IPS-20b (cell line): ENCODE measurements at regions not wholly inside any gene's neighbourhood (a gene's known extent, or its start where the extent isn't known, plus 50 kb on each side); places are given as distances from the start of the nearest gene placed in this dataset.

ENCODE experiments used
- H3K27ac ChIP-seq: one replicate; pipeline ENCODE4 v1.5.1; 2013; ENCODE audit warnings: low read length
- H3K27me3 ChIP-seq: 2 replicates; pipeline ENCODE4 v1.6.1; 2013; ENCODE audit warnings: mild to moderate bottlenecking, low read length, inconsistent platforms; ENCODE audit not compliant: insufficient read depth
- H3K36me3 ChIP-seq: 2 replicates; pipeline ENCODE4 v1.6.1; 2013; ENCODE audit warnings: low read depth, mild to moderate bottlenecking, inconsistent platforms, low read length, moderate library complexity; ENCODE audit not compliant: insufficient read depth
- H3K4me1 ChIP-seq: 2 replicates; pipeline ENCODE4 v1.6.1; 2013; ENCODE audit warnings: mild to moderate bottlenecking, control low read depth, inconsistent platforms, low read length, moderate library complexity; ENCODE audit not compliant: insufficient read depth
- H3K4me3 ChIP-seq: 2 replicates; pipeline ENCODE4 v1.5.1; 2013; ENCODE audit warnings: mild to moderate bottlenecking, low read length, inconsistent platforms
- H3K9ac ChIP-seq: 2 replicates; pipeline ENCODE4 v1.6.1; 2013; ENCODE audit warnings: low read depth, mild to moderate bottlenecking, inconsistent platforms, low read length, moderate library complexity
- H3K9me3 ChIP-seq: 2 replicates; pipeline ENCODE4 v1.6.1; 2013; ENCODE audit warnings: mild to moderate bottlenecking, low read depth, low read length, inconsistent platforms; ENCODE audit not compliant: insufficient read depth

DNA sequence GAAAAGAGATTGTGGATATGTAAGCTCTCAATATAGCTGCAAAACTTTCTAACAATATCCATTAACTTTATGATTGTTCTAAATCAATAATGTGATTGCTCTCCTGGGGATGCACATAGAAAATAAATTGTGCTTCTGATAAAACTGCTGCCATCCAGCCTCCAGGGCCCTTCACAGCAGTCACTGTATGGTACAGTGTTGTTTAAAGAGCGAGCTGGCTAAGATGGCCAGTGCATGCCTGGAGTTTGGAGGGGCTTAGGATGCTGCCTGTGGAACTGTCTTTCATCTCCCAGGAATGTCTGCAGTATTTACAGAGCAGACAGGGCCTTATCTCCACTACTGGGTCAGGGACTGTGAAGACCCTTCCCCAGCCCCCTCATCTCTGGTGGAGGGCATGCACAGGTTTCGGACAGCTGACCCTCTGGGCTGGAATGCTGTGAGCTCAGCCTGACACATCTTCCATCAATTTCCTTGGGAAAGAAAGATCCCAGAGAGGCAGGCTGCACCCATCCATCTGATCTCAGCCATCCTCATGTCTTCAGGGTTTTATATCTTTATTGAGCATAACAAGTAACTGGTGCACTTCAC is 137.0 kb downstream of the PLPP3 start:
- Histone ChIP-seq H3K4me3 (no peak overlapping the region), H3K9ac (no peak overlapping the region), H3K9me3 (no peaks in the 10 kb centered on the region), H3K4me1 (peaks cover 10% of the 10 kb centered on the region), H3K36me3 (no peaks in the 10 kb centered on the region), H3K27me3 (no peaks in the 10 kb centered on the region), H3K27ac (no peak overlapping the region)

DNA sequence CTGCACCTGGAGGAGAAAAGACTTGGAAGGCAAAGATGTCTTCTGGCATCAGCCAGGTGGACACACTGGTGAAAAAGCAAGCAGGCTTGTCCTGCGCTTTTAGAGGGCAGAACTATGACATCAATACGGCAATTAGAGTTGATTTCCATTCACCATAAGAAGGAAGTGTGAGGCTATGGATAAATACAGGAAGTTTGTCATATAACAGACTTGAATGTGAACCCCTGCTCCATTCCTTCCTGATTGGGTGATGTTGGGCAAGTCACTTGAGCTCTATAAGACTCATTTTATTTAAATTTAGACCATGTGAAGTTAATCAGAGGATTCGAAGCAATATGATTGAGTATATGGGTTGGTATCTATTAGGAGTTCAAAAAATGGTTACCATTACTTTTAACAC is 137.8 kb downstream of the PLPP3 start:
- no peaks in the 10 kb centered on the region for H3K9me3 ChIP-seq
- no peak overlapping the region for H3K9ac ChIP-seq
- H3K27me3 ChIP-seq = no peaks in the 10 kb centered on the region
- H3K4me1 ChIP-seq = peaks cover 16% of the 10 kb centered on the region
- no peak overlapping the region for H3K27ac ChIP-seq
- no peak overlapping the region for H3K4me3 ChIP-seq
- H3K36me3 ChIP-seq = no peaks in the 10 kb centered on the region

DNA sequence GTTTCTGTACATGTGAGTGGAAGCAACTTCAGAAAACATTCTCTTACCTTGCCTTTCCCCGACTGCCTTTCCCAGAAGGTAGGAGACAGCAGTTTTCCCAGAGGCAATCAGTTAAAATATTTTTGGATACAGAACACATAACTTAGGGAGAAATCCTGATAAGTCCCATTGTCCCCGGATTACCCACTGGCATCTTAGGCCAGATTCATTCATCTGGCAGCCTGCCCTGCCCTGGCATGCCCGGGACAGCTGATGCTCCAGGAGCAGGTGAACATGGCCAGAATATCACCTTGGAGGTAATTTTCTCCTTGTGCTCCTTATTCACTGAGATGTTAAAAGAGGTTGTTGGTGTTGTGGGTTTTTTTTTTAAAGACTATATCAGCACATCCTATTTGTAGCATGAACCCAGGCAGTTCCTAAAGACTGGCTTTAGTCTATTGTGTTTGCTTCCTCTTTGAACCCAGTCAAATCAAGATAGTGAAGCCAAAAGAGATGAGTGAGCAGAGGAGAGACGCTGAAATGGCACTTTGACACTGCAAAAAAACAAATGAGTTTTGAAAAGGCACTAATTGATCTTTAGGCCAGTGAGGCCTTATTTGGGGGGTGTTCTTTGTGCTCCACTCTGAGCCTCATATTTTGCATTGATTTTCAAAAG is 139.6 kb downstream of the PLPP3 start:
- Histone ChIP-seq H3K27me3 (no peaks in the 10 kb centered on the region), H3K27ac (no peak overlapping the region)

DNA sequence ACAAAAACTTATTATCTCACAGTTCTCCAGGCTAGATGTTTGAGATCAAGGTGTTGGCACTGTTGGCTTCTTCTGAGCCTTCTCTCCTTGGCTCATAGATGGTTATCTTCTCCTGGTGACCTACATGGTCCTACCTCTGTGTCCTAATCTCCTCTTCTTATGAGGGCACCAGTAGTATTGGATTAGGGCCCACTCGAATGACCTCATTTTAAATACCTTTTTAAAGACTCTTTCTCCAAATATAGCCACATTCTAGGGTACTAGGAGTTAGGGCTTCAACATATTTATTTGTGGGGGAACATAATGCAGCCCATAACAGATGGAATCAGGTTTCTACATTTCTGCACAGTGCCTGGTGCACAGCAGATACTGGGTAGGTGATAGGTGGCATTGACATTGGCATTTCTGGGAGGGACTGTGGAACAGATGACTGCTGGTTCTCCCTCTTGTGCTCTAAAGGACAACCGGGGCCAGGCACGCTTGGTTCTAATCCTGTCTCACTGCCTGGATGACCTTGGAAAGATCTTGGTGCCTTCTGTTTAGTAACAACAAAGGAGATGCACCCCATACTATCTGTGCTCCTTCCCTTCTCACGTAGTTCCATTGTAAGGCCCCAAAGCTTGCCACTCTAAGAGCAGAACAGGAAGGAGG is 140.3 kb downstream of the PLPP3 start:
- Histone ChIP-seq H3K9me3 (no peaks in the 10 kb centered on the region), H3K27ac (no peak overlapping the region), H3K27me3 (no peaks in the 10 kb centered on the region), H3K4me1 (peaks cover 26% of the 10 kb centered on the region), H3K9ac (no peak overlapping the region), H3K4me3 (no peak overlapping the region), H3K36me3 (no peaks in the 10 kb centered on the region)

More for the DNA sequence above, 139.6 kb downstream of the PLPP3 start:
- Histone ChIP-seq H3K4me1 (peaks cover 26% of the 10 kb centered on the region), H3K36me3 (no peaks in the 10 kb centered on the region), H3K4me3 (no peak overlapping the region), H3K9ac (no peak overlapping the region), H3K9me3 (no peaks in the 10 kb centered on the region)

DNA sequence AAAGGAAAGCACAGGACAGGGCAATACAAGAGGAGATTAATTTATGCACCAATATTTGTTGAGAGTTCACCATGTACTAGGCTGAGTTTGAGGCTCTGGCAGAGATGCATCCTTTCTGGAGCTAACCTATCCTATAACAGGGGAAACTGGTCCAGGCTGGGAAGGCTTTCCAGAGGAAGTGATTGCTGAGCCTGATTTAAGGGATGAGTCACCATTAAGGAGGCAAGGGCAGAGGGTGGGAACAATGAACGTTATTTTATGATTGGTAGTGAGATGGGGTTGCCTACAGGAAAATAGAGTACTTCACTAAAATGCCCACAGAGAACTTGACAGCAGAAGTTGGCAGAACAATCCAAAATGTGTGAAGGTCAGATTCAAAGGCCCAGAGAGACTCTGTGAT is 141.4 kb downstream of the PLPP3 start:
- H3K36me3 ChIP-seq = no peaks in the 10 kb centered on the region
- H3K9ac ChIP-seq = 0 out of 2 replicates have a peak overlapping the region, but pooled peaks have one; percentile 58
- peak overlapping the region; percentile 49; the same call in 1 of the 2 replicates for H3K4me3 ChIP-seq
- peaks cover 26% of the 10 kb centered on the region for H3K4me1 ChIP-seq
- H3K9me3 ChIP-seq = no peaks in the 10 kb centered on the region
- H3K27ac ChIP-seq = peak overlapping the region; percentile 8
- H3K27me3 ChIP-seq = 0 out of 2 replicates have a peak, but pooled peaks cover 6% of the 10 kb centered on the region

DNA sequence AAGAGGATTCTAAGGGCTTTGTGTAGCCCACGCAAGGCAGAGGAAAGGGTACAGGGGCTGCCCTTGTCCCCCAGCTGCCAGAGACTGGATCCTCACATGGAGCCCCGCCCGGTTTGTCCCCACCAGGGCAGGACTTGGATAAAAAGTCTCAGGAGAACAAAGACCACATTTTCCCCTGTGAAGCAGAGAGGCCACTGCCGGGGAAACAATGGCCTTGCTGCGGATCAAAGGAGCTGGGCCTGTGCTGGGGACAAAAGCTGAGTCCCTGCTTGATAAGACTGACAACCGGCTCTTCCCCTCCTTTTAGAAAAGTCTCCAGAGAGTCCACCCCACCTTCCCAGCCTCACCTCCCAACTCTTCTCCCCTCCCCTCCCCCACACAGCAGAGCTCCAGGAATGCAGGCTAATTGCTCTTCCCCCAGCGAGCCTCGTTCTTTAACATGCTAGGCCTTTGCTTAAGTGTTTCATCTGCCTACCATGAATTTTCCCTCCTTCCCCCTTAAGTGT is 142.4 kb downstream of the PLPP3 start:
- peaks cover 35% of the 10 kb centered on the region for H3K4me1 ChIP-seq
- 0 out of 2 replicates have a peak, but pooled peaks cover 6% of the 10 kb centered on the region for H3K27me3 ChIP-seq
- H3K27ac ChIP-seq = peak overlapping the region; percentile 8
- H3K36me3 ChIP-seq = no peaks in the 10 kb centered on the region
- H3K9ac ChIP-seq = peak overlapping the region; percentile 58; the same call in 1 of the 2 replicates
- peak overlapping the region; percentile 49; the same call in 1 of the 2 replicates for H3K4me3 ChIP-seq
- H3K9me3 ChIP-seq = no peaks in the 10 kb centered on the region

DNA sequence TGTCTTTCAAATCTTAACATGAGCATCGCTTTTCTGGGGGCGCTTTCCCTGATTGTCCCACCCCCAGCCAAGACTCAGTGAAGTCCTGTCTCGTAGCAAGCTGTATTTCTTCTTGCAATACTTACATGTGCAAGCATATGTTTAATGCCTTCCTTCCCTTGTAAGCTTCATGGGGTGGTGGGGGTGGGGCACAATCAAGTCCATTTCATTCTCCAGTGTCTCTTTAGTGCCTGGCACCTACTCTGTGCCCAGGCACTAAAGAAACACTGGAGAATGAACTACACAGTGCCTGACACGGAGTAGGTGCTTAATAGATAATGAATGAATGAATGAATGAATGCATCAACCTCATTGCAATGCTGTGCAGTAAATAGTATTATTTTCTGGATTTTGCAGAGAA is 143.1 kb downstream of the PLPP3 start:
- H3K27ac ChIP-seq = no peak overlapping the region
- H3K4me3 ChIP-seq = peak overlapping the region; percentile 49; the same call in 1 of the 2 replicates
- H3K9ac ChIP-seq = peak overlapping the region; percentile 58; the same call in 1 of the 2 replicates
- 0 out of 2 replicates have a peak, but pooled peaks cover 6% of the 10 kb centered on the region for H3K27me3 ChIP-seq
- no peaks in the 10 kb centered on the region for H3K9me3 ChIP-seq
- peaks cover 35% of the 10 kb centered on the region for H3K4me1 ChIP-seq
- no peaks in the 10 kb centered on the region for H3K36me3 ChIP-seq

DNA sequence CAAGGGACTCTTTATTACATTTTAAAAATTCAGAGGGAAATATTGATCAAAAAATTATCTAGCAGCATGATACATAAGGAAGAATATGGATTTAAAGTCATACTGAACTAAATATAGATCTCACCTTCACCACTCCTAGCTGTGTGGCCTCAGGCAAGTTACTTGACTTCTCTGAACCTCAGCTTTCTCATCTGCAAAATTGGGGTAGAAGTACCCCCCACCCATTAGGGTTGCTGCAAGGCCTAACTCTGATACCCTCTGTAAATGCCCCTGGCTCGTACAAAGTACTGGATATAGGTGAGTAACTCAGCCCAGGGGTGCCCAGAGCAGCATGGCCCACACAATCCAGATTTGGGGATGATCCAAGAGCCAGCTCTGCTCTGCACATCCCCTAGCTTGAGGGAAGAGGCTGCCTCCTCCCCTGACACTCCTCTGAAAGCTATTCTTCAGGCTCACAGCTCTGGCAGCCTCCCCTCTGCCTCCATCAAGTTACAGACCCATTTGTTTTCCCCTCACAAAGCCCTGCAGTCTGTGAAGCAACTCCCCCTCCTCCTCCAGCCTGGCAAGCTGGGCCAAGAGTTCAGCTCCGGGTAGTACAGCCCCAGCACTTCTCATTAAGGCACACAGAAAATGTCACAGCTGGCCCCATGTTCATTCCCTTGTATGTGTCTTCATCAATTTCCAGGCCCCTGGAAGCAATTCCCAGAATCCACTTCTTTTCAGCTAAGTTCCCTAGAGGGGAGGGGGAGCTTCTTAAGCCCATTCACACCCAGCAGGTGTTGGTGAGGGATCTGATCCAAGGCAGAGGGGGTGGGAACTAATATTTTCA is 143.7 kb downstream of the PLPP3 start:
- Histone ChIP-seq H3K27me3 (0 out of 2 replicates have a peak, but pooled peaks cover 6% of the 10 kb centered on the region), H3K9ac (no peak overlapping the region), H3K4me1 (peaks cover 35% of the 10 kb centered on the region), H3K9me3 (no peaks in the 10 kb centered on the region), H3K36me3 (no peaks in the 10 kb centered on the region), H3K4me3 (no peak overlapping the region), H3K27ac (no peak overlapping the region)

DNA sequence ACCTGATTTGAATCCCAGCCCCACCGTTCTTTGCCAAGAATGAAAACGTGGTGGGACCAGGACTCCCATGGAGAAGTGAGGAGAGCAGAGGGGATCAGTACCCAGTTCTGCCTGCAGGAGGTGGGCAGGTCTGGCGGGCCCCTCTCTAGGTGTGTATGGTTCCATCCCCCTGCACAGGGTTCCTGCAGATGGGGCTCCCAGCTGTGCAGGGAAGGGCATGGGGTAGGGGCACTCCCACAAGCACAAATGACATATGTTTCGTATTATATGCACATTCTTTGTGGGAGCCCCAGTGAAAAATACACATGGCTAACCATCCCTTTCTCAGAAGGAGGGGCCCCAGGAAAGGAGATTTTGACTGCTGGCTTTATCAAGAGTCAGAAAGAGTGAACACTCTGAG is 144.6 kb downstream of the PLPP3 start:
- peaks cover 41% of the 10 kb centered on the region for H3K4me1 ChIP-seq
- H3K9ac ChIP-seq = no peak overlapping the region
- H3K27ac ChIP-seq = no peak overlapping the region
- no peak overlapping the region for H3K4me3 ChIP-seq
- H3K36me3 ChIP-seq = no peaks in the 10 kb centered on the region
- no peaks in the 10 kb centered on the region for H3K9me3 ChIP-seq
- 0 out of 2 replicates have a peak, but pooled peaks cover 6% of the 10 kb centered on the region for H3K27me3 ChIP-seq

DNA sequence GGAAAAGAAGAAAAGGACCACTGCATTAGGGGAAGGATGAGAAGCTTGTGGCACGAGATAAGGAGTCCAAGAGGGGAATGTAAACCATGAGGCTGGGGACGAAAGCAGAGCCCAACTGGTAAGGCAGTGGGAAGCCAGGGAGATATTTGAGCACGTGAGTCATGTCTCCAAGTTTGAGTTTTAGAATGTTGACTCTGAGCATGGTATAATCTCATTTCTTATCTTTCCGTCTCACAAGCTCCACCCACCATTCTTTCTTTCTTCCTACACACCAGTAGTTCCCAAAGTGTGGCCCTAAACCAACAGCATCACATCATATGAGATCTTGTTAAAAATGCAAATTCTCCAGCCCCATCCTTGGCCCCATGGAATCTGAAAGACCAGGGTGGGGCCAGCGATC is 145.3 kb downstream of the PLPP3 start:
- H3K27me3 ChIP-seq = 0 out of 2 replicates have a peak, but pooled peaks cover 6% of the 10 kb centered on the region
- peaks cover 41% of the 10 kb centered on the region for H3K4me1 ChIP-seq
- no peak overlapping the region for H3K9ac ChIP-seq
- H3K4me3 ChIP-seq = no peak overlapping the region
- no peaks in the 10 kb centered on the region for H3K9me3 ChIP-seq
- H3K36me3 ChIP-seq = no peaks in the 10 kb centered on the region
- no peak overlapping the region for H3K27ac ChIP-seq

DNA sequence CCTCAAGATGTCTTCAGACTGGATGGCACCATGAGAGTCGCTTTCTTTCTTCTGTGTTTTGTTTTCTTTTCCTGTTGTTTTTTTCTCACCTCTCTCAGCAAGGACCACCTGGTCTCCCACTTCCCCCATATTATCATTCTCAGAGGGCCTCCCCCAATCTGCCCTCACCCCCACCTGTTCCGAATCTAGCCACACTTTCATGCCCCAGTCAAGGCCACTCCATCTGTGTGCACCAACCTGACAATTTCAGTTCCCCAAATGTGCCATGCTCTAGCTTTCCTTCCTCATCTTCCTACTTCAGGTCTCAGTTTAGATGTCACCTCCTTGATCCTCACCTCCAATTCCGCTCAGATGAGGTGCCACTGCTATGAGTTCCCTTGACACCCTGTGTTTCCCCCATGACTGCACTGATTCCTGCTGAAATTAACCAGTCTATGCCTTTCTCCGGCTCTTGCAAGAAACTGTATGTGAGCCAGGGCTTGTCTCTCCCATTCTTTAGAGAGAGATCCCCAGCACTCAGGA is 146.2 kb downstream of the PLPP3 start:
- Histone ChIP-seq H3K27me3 (0 out of 2 replicates have a peak, but pooled peaks cover 6% of the 10 kb centered on the region), H3K4me1 (peaks cover 38% of the 10 kb centered on the region), H3K27ac (no peak overlapping the region), H3K36me3 (no peaks in the 10 kb centered on the region), H3K9ac (no peak overlapping the region), H3K4me3 (no peak overlapping the region), H3K9me3 (no peaks in the 10 kb centered on the region)
